Nephron progenitor cell (in vitro differentiated cells): ENCODE measurements at regions not wholly inside any gene's neighbourhood (a gene's known extent, or its start where the extent isn't known, plus 50 kb on each side); places are given as distances from the start of the nearest gene placed in this dataset.
"Not testable (repeated sequence)": the region's sequence is repeated elsewhere in the genome, so short reads cannot be mapped to it uniquely, and the experiment has no call there.

Experiments used
- DNase-seq: peaks from one replicate; pipeline ENCODE4 v3.0.0; 2021
- H3K27ac Mint-ChIP-seq: 2 replicates; pipeline ENCODE4 v1.8.0; 2021; ENCODE audit warnings: mild to moderate bottlenecking, moderate library complexity, mixed read lengths
- H3K27me3 Mint-ChIP-seq: 2 replicates; pipeline ENCODE4 v1.8.0; 2021; ENCODE audit warnings: mild to moderate bottlenecking, low read depth, mixed read lengths; ENCODE audit not compliant: poor library complexity
- H3K36me3 Mint-ChIP-seq: 2 replicates; pipeline ENCODE4 v1.8.0; 2021; ENCODE audit warnings: low read depth, mixed read lengths
- H3K4me1 Mint-ChIP-seq: 2 replicates; pipeline ENCODE4 v1.8.0; 2021; ENCODE audit warnings: mixed read lengths
- H3K4me3 Mint-ChIP-seq: 2 replicates; pipeline ENCODE4 v1.8.0; 2021; ENCODE audit warnings: mild to moderate bottlenecking, moderate library complexity, mixed read lengths
- H3K9me3 Mint-ChIP-seq: 2 replicates; pipeline ENCODE4 v1.8.0; 2021; ENCODE audit warnings: mild to moderate bottlenecking, moderate library complexity, mixed read lengths
- CTCF ChIP-seq: fragments of 200-600 bp; sonication (generic); IDR thresholded peaks from 2 replicates; pipeline ENCODE4 v1.5.0; 2021; ENCODE audit warnings: antibody characterized with exemption

- no peak for TF ChIP-seq CTCF
- Mint-ChIP-seq H3K27ac (no peak overlapping the region), H3K27me3 (no peaks in the 10 kb centered on the region), H3K4me3 (no peak overlapping the region), H3K9me3 (peaks cover 13% of the 10 kb centered on the region), H3K36me3 (no peaks in the 10 kb centered on the region), H3K4me1 (no peaks in the 10 kb centered on the region)
- DNase-seq = no peak
Measured at GRCh38 chr4:131450572-131451209, 1698.4 kb upstream of the PCDH10 start.

- H3K36me3 Mint-ChIP-seq = no peaks in the 10 kb centered on the region
- no peak overlapping the region for H3K27ac Mint-ChIP-seq
- no peaks in the 10 kb centered on the region for H3K27me3 Mint-ChIP-seq
- no peak overlapping the region for H3K4me3 Mint-ChIP-seq
- H3K4me1 Mint-ChIP-seq = no peaks in the 10 kb centered on the region
- peaks cover 20% of the 10 kb centered on the region for H3K9me3 Mint-ChIP-seq
- no peak for TF ChIP-seq CTCF
- no peak for DNase-seq
Measured at GRCh38 chr4:131459430-131460101, 1689.5 kb upstream of the PCDH10 start.

DNA sequence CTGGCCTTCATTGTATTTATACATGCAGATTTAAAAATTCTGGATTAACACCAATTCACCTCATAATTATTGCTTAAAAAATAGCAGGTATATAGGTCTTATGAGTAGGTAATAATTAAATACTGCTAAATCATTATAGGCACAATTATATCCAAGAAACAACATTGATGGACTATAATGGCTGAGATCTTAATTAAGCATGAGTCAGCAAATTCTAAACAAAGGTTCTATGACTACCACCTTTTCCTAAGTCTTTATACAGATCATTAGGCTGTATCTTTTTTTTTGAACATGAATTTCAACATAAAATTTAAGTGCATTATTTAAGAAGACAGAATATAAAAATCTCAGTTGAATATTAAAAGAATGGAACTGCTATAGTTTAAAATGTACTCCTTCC is 1678.7 kb upstream of the PCDH10 start:
- no peak overlapping the region for H3K27ac Mint-ChIP-seq
- no peaks in the 10 kb centered on the region for H3K27me3 Mint-ChIP-seq
- DNase-seq = no peak
- no peaks in the 10 kb centered on the region for H3K36me3 Mint-ChIP-seq
- no peak overlapping the region for H3K4me3 Mint-ChIP-seq
- no peak for TF ChIP-seq CTCF
- peaks cover 27% of the 10 kb centered on the region for H3K9me3 Mint-ChIP-seq
- H3K4me1 Mint-ChIP-seq = no peaks in the 10 kb centered on the region

DNA sequence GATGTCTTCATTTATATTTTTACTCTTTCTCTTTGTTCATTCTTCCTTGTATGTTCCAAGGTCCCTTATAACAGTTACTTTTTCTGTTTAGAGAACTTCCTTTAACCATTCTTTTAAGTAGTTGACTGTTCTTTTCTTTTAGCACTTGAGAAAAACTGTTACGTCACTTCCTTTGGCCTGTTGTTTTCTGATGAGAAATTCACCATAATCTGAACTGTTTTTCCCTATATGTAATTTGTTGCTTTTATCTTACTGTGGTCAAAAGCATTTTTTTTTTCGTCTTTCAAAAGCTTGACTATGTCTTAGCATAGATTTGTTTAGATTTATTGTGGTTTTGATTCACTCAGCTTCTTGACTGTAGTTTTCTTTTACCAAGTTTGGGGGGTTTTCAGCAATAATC is 1660.3 kb upstream of the PCDH10 start:
- no peak for DNase-seq
- peaks cover 21% of the 10 kb centered on the region for H3K4me1 Mint-ChIP-seq
- no peak for TF ChIP-seq CTCF
- H3K9me3 Mint-ChIP-seq = no peaks in the 10 kb centered on the region
- H3K4me3 Mint-ChIP-seq = no peak overlapping the region
- H3K27me3 Mint-ChIP-seq = no peaks in the 10 kb centered on the region
- no peak overlapping the region for H3K27ac Mint-ChIP-seq
- H3K36me3 Mint-ChIP-seq = no peaks in the 10 kb centered on the region

- H3K4me1 Mint-ChIP-seq, H3K4me3 Mint-ChIP-seq, DNase-seq, H3K27me3 Mint-ChIP-seq: not testable (repeated sequence)
- H3K36me3 Mint-ChIP-seq = peaks cover 22% of the 10 kb centered on the region
- H3K9me3 Mint-ChIP-seq = peaks cover 32% of the 10 kb centered on the region
- peak overlapping the region; percentile 91 for H3K27ac Mint-ChIP-seq
Measured at GRCh38 chr4:131496211-131496610, 1652.9 kb upstream of the PCDH10 start.

- no peak for TF ChIP-seq CTCF
- H3K36me3 Mint-ChIP-seq = peaks cover 22% of the 10 kb centered on the region
- no peak overlapping the region for H3K4me3 Mint-ChIP-seq
- H3K27ac Mint-ChIP-seq = no peak overlapping the region
- DNase-seq = no peak
- peaks cover 31% of the 10 kb centered on the region for H3K9me3 Mint-ChIP-seq
- no peaks in the 10 kb centered on the region for H3K27me3 Mint-ChIP-seq
- peaks cover 4% of the 10 kb centered on the region for H3K4me1 Mint-ChIP-seq
Measured at GRCh38 chr4:131499141-131499873, 1649.8 kb upstream of the PCDH10 start.
